Stomach smooth muscle (tissue), 2 donors: ENCODE measurements at regions not wholly inside any gene's neighbourhood (a gene's known extent, or its start where the extent isn't known, plus 50 kb on each side); places are given as distances from the start of the nearest gene placed in this dataset.

ENCODE experiments used
- H3K27ac ChIP-seq: one replicate; pipeline ENCODE4 v1.7.0; 2013; ENCODE audit warnings: mild to moderate bottlenecking, low read length, inconsistent platforms
- H3K27me3 ChIP-seq, 2 donors: one replicate each; pipeline ENCODE4 v1.7.0; 2013; ENCODE audit warnings: low read length in 2 of 2; ENCODE audit not compliant: insufficient read depth in 2 of 2, control insufficient read depth in 1 of 2
- H3K36me3 ChIP-seq, 2 donors: one replicate each; pipeline ENCODE4 v1.7.0; 2013; ENCODE audit warnings: low read length in 2 of 2; ENCODE audit not compliant: control insufficient read depth in 2 of 2, insufficient read depth in 2 of 2
- H3K4me1 ChIP-seq: one replicate; pipeline ENCODE4 v1.7.0; 2013; ENCODE audit warnings: low read length; ENCODE audit not compliant: control insufficient read depth, insufficient read depth
- H3K4me3 ChIP-seq, 2 donors: one replicate each; pipeline ENCODE4 v1.7.0; 2013; ENCODE audit warnings: low read length in 2 of 2
- H3K9ac ChIP-seq, 2 donors: one replicate each; pipeline ENCODE4 v1.7.0; 2013; ENCODE audit warnings: low read length in 2 of 2, mild to moderate bottlenecking in 1 of 2
- H3K9me3 ChIP-seq, 2 donors: one replicate each; pipeline ENCODE4 v1.7.0; 2013; ENCODE audit warnings: low read length in 2 of 2; ENCODE audit not compliant: control insufficient read depth in 2 of 2
- donor health status: healthy.
- donor health status: Pancreatic carcinoma.

DNA sequence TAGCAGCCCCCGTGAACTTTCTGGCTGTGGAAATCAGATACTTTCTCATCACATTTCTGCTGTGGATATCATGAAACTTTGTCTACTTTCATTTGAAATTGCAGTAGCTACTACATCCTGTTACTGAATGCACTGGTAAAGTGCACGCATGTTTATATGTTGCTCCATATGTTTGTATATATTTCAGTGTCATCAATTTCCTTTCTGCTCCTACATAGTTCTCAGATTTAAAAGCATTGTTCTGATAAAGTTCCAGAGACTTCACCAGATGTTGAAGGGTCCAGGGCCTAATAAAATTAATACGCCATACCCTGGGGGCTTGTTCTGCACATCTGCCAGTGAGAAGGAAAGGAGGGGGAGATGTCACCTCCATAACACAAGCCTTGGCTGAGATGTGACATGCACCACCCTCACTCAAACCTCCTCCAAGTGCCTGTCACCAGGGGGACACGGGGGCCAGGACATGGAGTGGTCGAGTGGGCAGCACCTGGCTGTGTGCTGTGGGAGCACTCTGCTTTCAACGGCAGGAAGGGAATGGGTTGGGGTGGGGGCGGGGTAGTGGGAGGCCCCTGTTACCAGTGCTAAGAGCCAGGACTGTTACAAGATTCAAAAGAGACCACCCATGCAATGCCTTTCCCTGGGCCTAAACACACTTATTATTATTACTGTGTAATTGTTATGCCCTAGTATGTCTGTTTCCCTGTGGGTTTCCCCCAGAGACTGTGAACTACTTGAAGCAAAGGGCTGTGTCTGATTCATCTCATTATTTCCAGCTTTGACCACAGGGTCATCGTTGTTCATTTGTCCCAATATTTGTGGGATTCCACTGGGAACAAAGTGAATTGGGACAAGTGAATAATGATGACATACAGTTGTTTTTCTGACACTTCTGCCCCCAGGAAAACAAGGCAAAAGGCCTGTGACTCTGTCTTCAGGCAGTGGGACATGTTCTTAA lies 193.4 kb downstream of the FOXL1 start:
- H3K4me1 ChIP-seq = peaks cover 2% of the 10 kb centered on the region
- no peaks in the 10 kb centered on the region for H3K36me3 ChIP-seq
- no peak overlapping the region for H3K27ac ChIP-seq
- H3K9ac ChIP-seq = no peak overlapping the region
- no peaks in the 10 kb centered on the region for H3K9me3 ChIP-seq
- no peak overlapping the region for H3K4me3 ChIP-seq
- H3K27me3 ChIP-seq = peaks cover 14 to 25% of the 10 kb centered on the region in 2 donors

- Histone ChIP-seq H3K36me3 (no peaks in the 10 kb centered on the region), H3K9me3 (no peaks in the 10 kb centered on the region), H3K9ac (no peak overlapping the region), H3K4me1 (peaks cover 2% of the 10 kb centered on the region), H3K4me3 (no peak overlapping the region), H3K27me3 (peaks cover 14 to 28% of the 10 kb centered on the region in 2 donors), H3K27ac (no peak overlapping the region)
These were observed 194.5 kb downstream of the FOXL1 start for GRCh38 chr16:86772671-86773353.

DNA sequence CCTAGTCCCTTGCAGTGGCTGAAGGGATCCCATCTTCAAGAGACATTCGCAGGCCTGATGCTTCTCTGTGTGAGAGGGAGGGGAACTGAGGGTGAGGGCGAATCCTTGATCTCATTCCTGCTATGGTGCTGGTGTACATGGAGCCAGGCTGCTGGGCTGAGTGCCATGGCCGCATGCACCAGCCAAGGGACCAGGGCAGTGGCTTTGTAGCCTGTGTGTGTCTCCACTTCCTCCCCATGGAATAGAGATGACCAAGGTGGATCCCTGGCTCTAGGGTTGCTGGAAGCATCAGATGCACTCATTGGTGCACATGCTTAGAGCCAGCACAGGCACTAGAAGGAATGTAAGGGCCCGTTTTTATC lies 195.0 kb downstream of the FOXL1 start:
- peaks cover 2% of the 10 kb centered on the region for H3K4me1 ChIP-seq
- peaks cover 11 to 28% of the 10 kb centered on the region in 2 donors for H3K27me3 ChIP-seq
- H3K9ac ChIP-seq = no peak overlapping the region
- no peak overlapping the region for H3K4me3 ChIP-seq
- H3K36me3 ChIP-seq = no peaks in the 10 kb centered on the region
- no peak overlapping the region for H3K27ac ChIP-seq
- no peaks in the 10 kb centered on the region for H3K9me3 ChIP-seq

GRCh38 chr16:86774931-86775330 lies 196.6 kb downstream of the FOXL1 start:
- H3K4me1 ChIP-seq = peaks cover 2% of the 10 kb centered on the region
- H3K36me3 ChIP-seq = no peaks in the 10 kb centered on the region
- peaks cover 15 to 21% of the 10 kb centered on the region in 2 donors for H3K27me3 ChIP-seq
- no peak overlapping the region for H3K4me3 ChIP-seq
- no peak overlapping the region for H3K9ac ChIP-seq
- no peaks in the 10 kb centered on the region for H3K9me3 ChIP-seq
- H3K27ac ChIP-seq = no peak overlapping the region

GRCh38 chr16:86775511-86775921 lies 197.2 kb downstream of the FOXL1 start:
- no peak overlapping the region for H3K4me3 ChIP-seq
- no peak overlapping the region for H3K9ac ChIP-seq
- no peaks in the 10 kb centered on the region for H3K36me3 ChIP-seq
- H3K9me3 ChIP-seq = no peaks in the 10 kb centered on the region
- H3K27ac ChIP-seq = no peak overlapping the region
- H3K27me3 ChIP-seq = peaks cover 13 to 19% of the 10 kb centered on the region in 2 donors
- peaks cover 2% of the 10 kb centered on the region for H3K4me1 ChIP-seq

DNA sequence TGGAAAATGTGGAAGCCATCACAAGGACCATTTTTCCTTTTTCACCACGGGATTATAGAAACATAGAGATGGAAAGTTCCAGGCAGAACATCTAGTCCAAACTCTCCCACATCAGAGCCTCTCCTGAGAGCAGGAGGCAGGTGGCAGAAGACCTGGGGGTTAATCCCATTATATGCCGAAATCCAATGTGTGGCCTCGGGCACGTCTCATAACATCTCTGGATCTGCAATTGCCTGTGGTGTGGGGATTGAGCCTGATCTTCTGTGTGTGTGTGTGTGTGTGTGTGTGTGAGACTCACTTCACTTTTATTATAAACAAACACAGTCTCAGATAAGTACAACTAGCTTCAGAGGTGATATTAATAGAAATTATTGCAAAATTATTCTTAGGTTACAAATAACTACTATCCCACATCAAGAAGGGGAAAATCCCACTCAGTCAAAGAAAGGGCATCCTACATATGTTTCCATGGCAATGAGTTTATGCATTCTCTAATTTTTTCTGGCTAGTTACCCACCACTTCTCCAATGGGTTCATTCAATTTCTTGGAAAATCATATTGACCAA lies 199.1 kb downstream of the FOXL1 start:
- no peak overlapping the region for H3K4me3 ChIP-seq
- H3K27me3 ChIP-seq = peaks cover 12 to 21% of the 10 kb centered on the region in 2 donors
- no peak overlapping the region for H3K27ac ChIP-seq
- no peaks in the 10 kb centered on the region for H3K9me3 ChIP-seq
- no peak overlapping the region for H3K9ac ChIP-seq
- H3K36me3 ChIP-seq = no peaks in the 10 kb centered on the region
- H3K4me1 ChIP-seq = no peaks in the 10 kb centered on the region

GRCh38 chr16:86778108-86778745 lies 199.9 kb downstream of the FOXL1 start:
- H3K4me3 ChIP-seq = no peak overlapping the region
- no peak overlapping the region for H3K9ac ChIP-seq
- peaks cover 12 to 19% of the 10 kb centered on the region in 2 donors for H3K27me3 ChIP-seq
- no peaks in the 10 kb centered on the region for H3K9me3 ChIP-seq
- H3K27ac ChIP-seq = no peak overlapping the region
- H3K4me1 ChIP-seq = no peaks in the 10 kb centered on the region
- no peaks in the 10 kb centered on the region for H3K36me3 ChIP-seq

DNA sequence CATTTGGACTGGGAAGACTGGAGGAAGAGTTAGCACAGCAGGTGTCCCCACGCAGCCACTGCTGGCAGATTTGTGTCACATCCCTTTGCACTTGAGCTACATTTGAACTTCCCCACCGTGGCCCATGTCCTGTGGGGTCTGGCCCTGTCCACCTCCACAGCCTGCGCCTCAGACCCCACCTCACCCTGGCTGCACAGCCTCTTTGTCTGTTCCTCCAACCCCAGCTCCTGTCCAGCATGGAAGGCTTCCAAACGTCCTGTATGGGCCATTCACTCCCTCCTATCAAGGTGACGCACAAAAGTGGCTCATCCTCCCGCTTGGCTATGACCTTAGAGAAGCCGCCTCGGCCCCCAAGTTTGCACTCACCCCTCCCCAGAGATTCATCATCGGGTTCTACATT lies 200.6 kb downstream of the FOXL1 start:
- no peaks in the 10 kb centered on the region for H3K9me3 ChIP-seq
- no peak overlapping the region for H3K27ac ChIP-seq
- no peak overlapping the region for H3K4me3 ChIP-seq
- peaks cover 1% of the 10 kb centered on the region for H3K4me1 ChIP-seq
- peaks cover 12 to 19% of the 10 kb centered on the region in 2 donors for H3K27me3 ChIP-seq
- H3K36me3 ChIP-seq = no peaks in the 10 kb centered on the region
- H3K9ac ChIP-seq = no peak overlapping the region

DNA sequence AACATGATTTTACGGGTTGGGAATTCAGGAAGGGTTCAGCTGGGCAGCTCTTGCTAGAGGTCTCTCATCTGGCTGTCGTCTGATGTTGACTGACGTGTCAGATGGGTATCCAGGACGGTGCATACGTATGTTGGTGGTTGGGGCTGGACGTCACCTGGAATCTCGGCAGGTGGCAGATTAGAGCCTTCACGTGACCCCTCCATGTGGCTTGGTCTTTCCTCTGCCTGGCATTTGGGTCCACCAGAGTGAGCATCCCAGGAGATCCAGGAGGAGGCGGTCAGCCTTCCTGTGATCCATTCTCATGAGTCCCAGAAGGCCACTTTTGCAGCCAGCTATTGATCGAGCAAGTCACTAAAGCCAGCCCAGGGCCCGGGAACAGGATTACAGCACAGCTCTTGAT lies 202.7 kb downstream of the FOXL1 start:
- Histone ChIP-seq H3K36me3 (no peaks in the 10 kb centered on the region), H3K27ac (no peak overlapping the region), H3K4me3 (no peak overlapping the region), H3K9me3 (no peaks in the 10 kb centered on the region), H3K27me3 (peaks cover 4 to 12% of the 10 kb centered on the region in 2 donors), H3K4me1 (peaks cover 4% of the 10 kb centered on the region), H3K9ac (no peak overlapping the region)
